Adrenal gland (tissue), 9 donors: ENCODE measurements at regions not wholly inside any gene's neighbourhood (a gene's known extent, or its start where the extent isn't known, plus 50 kb on each side); places are given as distances from the start of the nearest gene placed in this dataset.

Source experiments
- DNase-seq, 7 donors: peaks; one replicate each; pipeline ENCODE4 v3.0.0-alpha.2; 2019 to 2020
- H3K27ac ChIP-seq, 5 donors: fragments of 200-600 bp; sonication (generic) in 4 of 5; 1 replicate in 3 of 5; 2 replicates in 2 of 5; pipeline versions ENCODE4 v1.5.1 to v1.8.0; 2016 to 2020; ENCODE audit warnings: mild to moderate bottlenecking in 1 of 5
- H3K27me3 ChIP-seq: fragments of 200-600 bp; 2 replicates; pipeline ENCODE4 v1.8.0; 2021
- H3K36me3 ChIP-seq, 2 donors: fragments of 200-600 bp; replicated peaks in 1 of 2; 1 replicate in 1 of 2; 2 replicates in 1 of 2; pipeline versions ENCODE4 v1.5.1 to v1.8.0; 2018 to 2022
- H3K4me1 ChIP-seq, 2 donors: fragments of 200-600 bp; replicated peaks in 1 of 2; 1 replicate in 1 of 2; 2 replicates in 1 of 2; pipeline versions ENCODE4 v1.5.1 to v1.8.0; 2018 to 2021
- H3K4me3 ChIP-seq, 4 donors: fragments of 200-600 bp; sonication (generic) in 3 of 4; one replicate each; pipeline ENCODE4 v1.5.1; 2016 to 2018
- H3K9me3 ChIP-seq, 3 donors: fragments of 200-600 bp; sonication (generic) in 1 of 3; replicated peaks in 1 of 3; 1 replicate in 2 of 3; 2 replicates in 1 of 3; pipeline versions ENCODE4 v1.5.1 to v1.8.0; 2016 to 2021
- POLR2A ChIP-seq, 2 donors: fragments of 450-650 bp; IDR thresholded peaks; one replicate each; pipeline ENCODE4 v1.6.1; 2017; ENCODE audit warnings: antibody characterized with exemption in 2 of 2, mild to moderate bottlenecking in 2 of 2, moderate library complexity in 1 of 2
- WGBS, 4 donors: extraction: QIAGEN DNeasy Blood & Tissue Kit in 2 of 4; methylation state at CpG; one replicate each; pipeline versions ENCODE4 v1.1.5 to v1.1.7; 2013 to 2017; 5-methylcytosine and 5-hydroxymethylcytosine counted together
- intact Hi-C, 2 donors: fragments of 100-400 bp; cut with DNase I; formaldehyde crosslinking; loops; one replicate each; pipeline versions ENCODE4 v1.14.1 to v1.15.0; 2022 to 2023
- TF ChIP-seq, protein P1 (sequence below), 6 experiments: fragments of 450-650 bp in 4 of 6; fragments of 200-600 bp in 2 of 6; sonication (generic) in 1 of 6; IDR thresholded peaks; 1 replicate in 5 of 6; 2 replicates in 1 of 6; pipeline versions ENCODE4 v1.5.1 to v1.8.0; 2016 to 2021; ENCODE audit warnings: antibody characterized with exemption in 6 of 6, mild to moderate bottlenecking in 2 of 6, moderate library complexity in 1 of 6
- donor health status: healthy with polysubstance abuse.
- donor health status: Bipolar disorder and iron deficiency.
- donor health status: DM: yes; HTN: yes; CAD: no.
- donor health status: DM: no; HTN: no; CAD: no.
- donor health status: DM: no; HTN: no; CAD: no.

DNA sequence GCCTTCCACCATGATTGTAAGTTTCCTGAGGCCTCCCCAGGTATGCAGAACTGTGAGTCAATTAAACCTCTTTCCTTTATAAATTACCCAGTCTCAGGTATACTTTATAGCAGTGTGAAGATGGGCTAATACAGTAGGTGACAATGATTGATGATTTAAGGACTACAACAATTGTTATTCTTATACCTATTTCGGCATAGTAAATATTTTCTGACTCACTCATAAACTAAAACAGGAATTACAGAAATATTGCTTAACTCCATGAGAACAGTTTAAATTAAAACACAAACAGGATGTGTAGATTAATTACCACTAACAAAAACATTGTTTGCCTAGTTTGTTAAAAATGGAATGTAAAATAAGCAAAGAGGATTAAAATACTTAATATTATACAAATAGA is 839.9 kb downstream of the LTN1 start:
- Histone ChIP-seq H3K27me3 (no peaks in the 10 kb centered on the region), H3K4me3 (no peak overlapping the region), H3K4me1 (no peaks in the 10 kb centered on the region), H3K36me3 (no peaks in the 10 kb centered on the region), H3K9me3 (no peaks in the 10 kb centered on the region), H3K27ac (no peak overlapping the region)
- DNase-seq = no peak
- intact Hi-C loops = no loop called here
- WGBS, 4 donors = 48 to 63% (median 55%) methylated on average over 1 of the region's 1 CpG
- TF ChIP-seq, protein P1, sequence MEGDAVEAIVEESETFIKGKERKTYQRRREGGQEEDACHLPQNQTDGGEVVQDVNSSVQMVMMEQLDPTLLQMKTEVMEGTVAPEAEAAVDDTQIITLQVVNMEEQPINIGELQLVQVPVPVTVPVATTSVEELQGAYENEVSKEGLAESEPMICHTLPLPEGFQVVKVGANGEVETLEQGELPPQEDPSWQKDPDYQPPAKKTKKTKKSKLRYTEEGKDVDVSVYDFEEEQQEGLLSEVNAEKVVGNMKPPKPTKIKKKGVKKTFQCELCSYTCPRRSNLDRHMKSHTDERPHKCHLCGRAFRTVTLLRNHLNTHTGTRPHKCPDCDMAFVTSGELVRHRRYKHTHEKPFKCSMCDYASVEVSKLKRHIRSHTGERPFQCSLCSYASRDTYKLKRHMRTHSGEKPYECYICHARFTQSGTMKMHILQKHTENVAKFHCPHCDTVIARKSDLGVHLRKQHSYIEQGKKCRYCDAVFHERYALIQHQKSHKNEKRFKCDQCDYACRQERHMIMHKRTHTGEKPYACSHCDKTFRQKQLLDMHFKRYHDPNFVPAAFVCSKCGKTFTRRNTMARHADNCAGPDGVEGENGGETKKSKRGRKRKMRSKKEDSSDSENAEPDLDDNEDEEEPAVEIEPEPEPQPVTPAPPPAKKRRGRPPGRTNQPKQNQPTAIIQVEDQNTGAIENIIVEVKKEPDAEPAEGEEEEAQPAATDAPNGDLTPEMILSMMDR (IDR thresholded peaks at IDR 0.05) = no peak
- no peak for TF ChIP-seq POLR2A (IDR thresholded peaks at IDR 0.05)

DNA sequence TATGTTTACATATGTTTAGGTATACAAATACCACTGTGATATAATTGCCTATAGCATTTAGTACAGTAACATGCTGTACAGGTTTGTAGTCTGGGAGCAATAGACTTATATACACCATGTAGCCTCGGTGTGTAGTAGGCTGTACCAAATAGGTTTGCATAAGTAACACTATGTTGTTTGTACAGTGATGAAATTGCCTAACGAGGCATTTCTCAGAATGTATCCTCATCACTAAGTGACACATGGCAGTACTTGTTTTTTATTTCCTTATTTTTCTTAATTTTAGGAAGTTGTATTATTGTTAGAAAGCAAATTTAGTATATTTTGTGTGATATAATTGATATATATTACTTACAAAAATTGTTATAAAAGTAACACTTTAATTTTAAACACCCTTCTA is 840.9 kb downstream of the LTN1 start:
- H3K27me3 ChIP-seq = no peaks in the 10 kb centered on the region

DNA sequence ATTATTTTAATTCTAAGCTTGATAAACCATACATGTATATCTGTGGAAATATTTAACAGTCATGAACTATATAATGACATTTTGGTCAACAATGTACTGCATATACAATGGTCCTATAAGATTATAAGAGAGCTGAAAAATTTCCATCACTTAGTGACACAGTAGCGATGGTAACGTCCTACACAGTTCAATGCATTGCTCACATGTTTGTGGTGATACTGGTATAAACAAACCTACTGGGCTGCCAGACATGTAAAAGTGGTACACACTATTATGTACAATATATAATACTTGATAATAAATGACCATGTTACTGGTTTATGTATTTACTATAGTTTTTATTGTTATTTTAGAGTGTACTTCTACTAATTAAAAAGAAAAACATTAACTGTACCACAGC is 841.9 kb downstream of the LTN1 start:
- intact Hi-C loops = no loop called here
- 86 to 93% (median 90%) methylated on average over 2 of the region's 2 CpGs for WGBS, 4 donors
- TF ChIP-seq POLR2A (IDR thresholded peaks at IDR 0.05) = no peak
- TF ChIP-seq, protein P1 (IDR thresholded peaks at IDR 0.05) = no peak
- no peak overlapping the region for H3K27ac ChIP-seq
- no peaks in the 10 kb centered on the region for H3K4me1 ChIP-seq
- H3K4me3 ChIP-seq = no peak overlapping the region
- H3K9me3 ChIP-seq = no peaks in the 10 kb centered on the region
- H3K27me3 ChIP-seq = no peaks in the 10 kb centered on the region
- H3K36me3 ChIP-seq = no peaks in the 10 kb centered on the region
- DNase-seq = no peak

More for the DNA sequence above, 840.9 kb downstream of the LTN1 start:
- no peak for DNase-seq
- no peaks in the 10 kb centered on the region for H3K4me1 ChIP-seq
- H3K36me3 ChIP-seq = no peaks in the 10 kb centered on the region
- no peak for TF ChIP-seq POLR2A (IDR thresholded peaks at IDR 0.05)
- TF ChIP-seq, protein P1 (IDR thresholded peaks at IDR 0.05) = no peak
- WGBS, 4 donors = 68 to 82% (median 72%) methylated on average over 2 of the region's 2 CpGs
- H3K4me3 ChIP-seq = no peak overlapping the region
- intact Hi-C loops = no loop called here
- H3K27ac ChIP-seq = no peak overlapping the region
- H3K9me3 ChIP-seq = no peaks in the 10 kb centered on the region

DNA sequence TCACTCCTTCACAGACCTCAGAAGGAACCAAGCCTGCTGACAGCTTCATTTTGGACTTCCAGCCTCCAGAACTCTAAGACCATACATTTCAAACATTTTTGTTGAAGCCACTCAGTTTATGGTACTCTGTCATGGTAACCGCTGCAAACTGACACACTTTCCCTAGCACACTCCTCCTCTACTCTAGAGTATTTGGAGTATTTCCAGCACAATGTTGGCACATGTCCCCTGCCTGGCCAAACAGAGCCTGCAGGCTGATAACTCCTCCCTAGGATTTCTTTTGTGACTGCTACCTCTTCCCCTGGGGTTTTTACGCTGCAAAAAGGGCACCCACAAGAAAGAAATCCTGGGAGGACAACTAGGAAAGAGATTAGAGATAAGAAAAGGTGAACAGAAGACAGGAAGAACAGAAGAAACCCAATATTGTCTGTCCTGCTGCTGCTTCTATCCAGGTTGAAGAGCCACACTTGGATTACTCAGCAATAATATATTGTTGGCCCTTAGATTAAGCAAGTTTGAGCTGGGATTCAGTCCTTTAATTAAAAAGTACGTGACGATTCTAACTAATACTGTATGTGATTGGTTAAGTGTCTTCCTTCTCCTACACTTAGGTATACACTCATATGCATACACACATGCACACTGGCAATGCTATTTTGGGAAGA is 844.1 kb downstream of the LTN1 start:
- WGBS, 4 donors = 69 to 87% (median 80%) methylated on average over 4 of the region's 4 CpGs
- Histone ChIP-seq H3K9me3 (no peaks in the 10 kb centered on the region), H3K4me3 (no peak overlapping the region), H3K27me3 (no peaks in the 10 kb centered on the region), H3K36me3 (no peaks in the 10 kb centered on the region), H3K27ac (no peak overlapping the region), H3K4me1 (no peaks in the 10 kb centered on the region)
- intact Hi-C loops = no loop called here
- peak in 1 of 7 donors; percentile 2 for DNase-seq
- TF ChIP-seq POLR2A (IDR thresholded peaks at IDR 0.05) = no peak

DNA sequence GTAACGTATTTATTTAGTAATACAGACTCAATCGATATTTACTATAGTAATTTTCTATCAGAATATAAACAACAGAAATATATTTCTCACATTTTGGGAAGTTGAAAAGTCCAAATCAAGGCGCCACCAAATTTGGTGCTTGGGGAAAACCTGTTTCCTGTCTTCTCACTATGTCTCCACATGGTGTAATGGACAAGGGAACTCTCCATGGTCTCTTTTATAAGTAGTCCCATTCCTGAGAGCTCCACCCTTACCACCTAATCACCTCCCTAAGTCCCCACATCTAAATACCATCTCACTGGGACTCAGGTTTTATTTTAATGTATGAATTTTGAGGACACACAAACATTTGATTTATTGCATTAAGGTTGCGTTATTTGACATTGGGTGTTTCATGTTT is 848.0 kb downstream of the LTN1 start:
- no peaks in the 10 kb centered on the region for H3K4me1 ChIP-seq

More for the DNA sequence above, 848.0 kb downstream of the LTN1 start:
- Histone ChIP-seq H3K4me3 (no peak overlapping the region), H3K9me3 (no peaks in the 10 kb centered on the region), H3K27ac (no peak overlapping the region), H3K36me3 (no peaks in the 10 kb centered on the region), H3K27me3 (no peaks in the 10 kb centered on the region)
- intact Hi-C loops = no loop called here
- DNase-seq = no peak
- TF ChIP-seq POLR2A (IDR thresholded peaks at IDR 0.05) = no peak
- TF ChIP-seq, protein P1 (IDR thresholded peaks at IDR 0.05) = no peak
- WGBS, 4 donors = 79 to 87% (median 82%) methylated on average over 4 of the region's 4 CpGs
